ENCODE measurements at regions not wholly inside any gene's neighbourhood (a gene's known extent, or its start where the extent isn't known, plus 50 kb on each side); places are given as distances from the start of the nearest gene placed in this dataset.
A peak's percentile ranks its signal among the peaks of the same experiment; 100 is the strongest.

DNA sequence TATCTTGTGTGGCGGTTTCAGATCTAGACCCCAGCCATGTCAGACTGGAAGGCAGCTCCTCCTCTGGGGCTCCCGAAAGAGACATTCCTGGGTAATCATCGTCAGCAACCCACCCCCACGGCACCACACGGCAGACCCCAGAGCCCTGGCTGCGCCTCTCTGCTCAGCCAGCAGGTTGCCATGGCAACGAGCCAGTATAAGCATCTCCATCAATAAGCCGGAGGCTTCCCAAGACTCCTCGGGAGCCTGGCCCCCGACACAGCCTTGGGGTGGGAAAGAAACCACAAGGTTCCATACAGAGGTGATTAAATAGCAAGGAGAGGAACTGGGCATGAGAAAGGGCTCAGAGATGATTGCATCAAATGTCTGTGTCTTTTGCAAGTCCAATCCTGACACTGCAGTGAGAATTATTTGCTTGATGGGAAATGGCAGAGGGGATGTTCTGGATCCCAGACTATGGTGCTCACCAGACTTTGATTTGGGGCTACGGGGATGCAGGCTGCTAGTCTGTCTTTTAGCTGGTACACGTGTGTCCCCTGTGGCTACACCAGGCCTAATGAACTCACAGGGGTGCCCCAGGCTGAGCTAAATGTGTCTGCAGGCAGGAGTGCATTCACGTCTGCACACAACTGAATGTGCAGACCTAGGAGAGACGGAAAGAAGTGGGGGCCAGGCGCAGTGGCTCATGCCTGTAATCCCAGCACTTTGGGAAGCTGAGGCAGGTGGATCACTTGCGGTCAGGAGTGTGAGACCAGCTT, 320.5 kb upstream of the TNRC6C start:
- no peaks in the 10 kb centered on the region for H3K36me3 ChIP-seq (ENCODE audit: control insufficient read depth in 2 of 2, insufficient read depth in 1 of 2, low read length in 2 of 2)
- TF ChIP-seq SETDB1 (IDR thresholded peaks at IDR 0.05; ENCODE audit: insufficient read length, low read length) (no peak), ZBTB48 (tag by site-specific recombination; IDR thresholded peaks at IDR 0.05) (no peak), ZNF19 (tag by site-specific recombination; IDR thresholded peaks at IDR 0.05; ENCODE audit: low read depth) (no peak), ZIC2 (tag by site-specific recombination; IDR thresholded peaks at IDR 0.05) (peak; percentile 55)
- TF ChIP-seq, protein P1, sequence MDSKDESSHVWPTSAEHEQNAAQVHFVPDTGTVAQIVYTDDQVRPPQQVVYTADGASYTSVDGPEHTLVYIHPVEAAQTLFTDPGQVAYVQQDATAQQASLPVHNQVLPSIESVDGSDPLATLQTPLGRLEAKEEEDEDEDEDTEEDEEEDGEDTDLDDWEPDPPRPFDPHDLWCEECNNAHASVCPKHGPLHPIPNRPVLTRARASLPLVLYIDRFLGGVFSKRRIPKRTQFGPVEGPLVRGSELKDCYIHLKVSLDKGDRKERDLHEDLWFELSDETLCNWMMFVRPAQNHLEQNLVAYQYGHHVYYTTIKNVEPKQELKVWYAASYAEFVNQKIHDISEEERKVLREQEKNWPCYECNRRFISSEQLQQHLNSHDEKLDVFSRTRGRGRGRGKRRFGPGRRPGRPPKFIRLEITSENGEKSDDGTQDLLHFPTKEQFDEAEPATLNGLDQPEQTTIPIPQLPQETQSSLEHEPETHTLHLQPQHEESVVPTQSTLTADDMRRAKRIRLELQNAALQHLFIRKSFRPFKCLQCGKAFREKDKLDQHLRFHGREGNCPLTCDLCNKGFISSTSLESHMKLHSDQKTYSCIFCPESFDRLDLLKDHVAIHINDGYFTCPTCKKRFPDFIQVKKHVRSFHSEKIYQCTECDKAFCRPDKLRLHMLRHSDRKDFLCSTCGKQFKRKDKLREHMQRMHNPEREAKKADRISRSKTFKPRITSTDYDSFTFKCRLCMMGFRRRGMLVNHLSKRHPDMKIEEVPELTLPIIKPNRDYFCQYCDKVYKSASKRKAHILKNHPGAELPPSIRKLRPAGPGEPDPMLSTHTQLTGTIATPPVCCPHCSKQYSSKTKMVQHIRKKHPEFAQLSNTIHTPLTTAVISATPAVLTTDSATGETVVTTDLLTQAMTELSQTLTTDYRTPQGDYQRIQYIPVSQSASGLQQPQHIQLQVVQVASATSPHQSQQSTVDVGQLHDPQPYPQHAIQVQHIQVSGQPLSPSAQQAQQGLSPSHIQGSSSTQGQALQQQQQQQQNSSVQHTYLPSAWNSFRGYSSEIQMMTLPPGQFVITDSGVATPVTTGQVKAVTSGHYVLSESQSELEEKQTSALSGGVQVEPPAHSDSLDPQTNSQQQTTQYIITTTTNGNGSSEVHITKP (tag by site-specific recombination; IDR thresholded peaks at IDR 0.05), result no peak
- ChIA-PET CTCF (no interaction called here), POLR2A (no interaction called here)
- no peak overlapping the region for H3K4me3 ChIP-seq (ENCODE audit: low read depth, low read length)
- H3K4me1 ChIP-seq (ENCODE audit: control insufficient read depth, insufficient read depth, low read length), result no peaks in the 10 kb centered on the region
- H3K9me3 ChIP-seq (ENCODE audit: control insufficient read depth, insufficient read depth, low read depth, low read length), result no peaks in the 10 kb centered on the region
- no peak overlapping the region for H3K27ac ChIP-seq (ENCODE audit: extremely low read depth, low read depth, low read length)

DNA sequence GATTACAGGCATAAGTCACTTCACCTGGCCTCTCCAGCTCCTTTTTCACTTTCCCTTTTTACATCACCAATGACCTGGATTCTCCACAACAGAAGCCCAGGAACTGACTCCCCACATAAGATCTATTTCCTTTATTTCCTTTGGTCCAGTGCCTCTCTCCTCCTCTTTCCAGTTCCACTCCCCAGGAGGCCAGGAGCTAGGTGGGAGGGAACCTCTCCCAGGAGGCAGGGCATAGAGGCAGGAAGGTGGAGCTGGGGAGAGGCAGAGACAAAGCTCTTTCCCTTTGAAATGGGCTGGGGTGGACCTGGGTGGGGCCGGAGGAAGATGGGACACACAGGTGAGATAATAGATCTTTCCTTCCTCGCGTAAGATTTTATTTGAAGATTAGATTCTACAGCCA, 318.3 kb upstream of the TNRC6C start:
- ChIA-PET CTCF (no interaction called here), POLR2A (no interaction called here)
- H3K9me3 ChIP-seq (ENCODE audit: control insufficient read depth, insufficient read depth, low read depth, low read length), result no peaks in the 10 kb centered on the region
- TF ChIP-seq GLIS1 (tag by site-specific recombination; IDR thresholded peaks at IDR 0.05), result peak; percentile 95
- no peak for TF ChIP-seq ZNF324 (tag by site-specific recombination; IDR thresholded peaks at IDR 0.05)
- TF ChIP-seq, protein P2, sequence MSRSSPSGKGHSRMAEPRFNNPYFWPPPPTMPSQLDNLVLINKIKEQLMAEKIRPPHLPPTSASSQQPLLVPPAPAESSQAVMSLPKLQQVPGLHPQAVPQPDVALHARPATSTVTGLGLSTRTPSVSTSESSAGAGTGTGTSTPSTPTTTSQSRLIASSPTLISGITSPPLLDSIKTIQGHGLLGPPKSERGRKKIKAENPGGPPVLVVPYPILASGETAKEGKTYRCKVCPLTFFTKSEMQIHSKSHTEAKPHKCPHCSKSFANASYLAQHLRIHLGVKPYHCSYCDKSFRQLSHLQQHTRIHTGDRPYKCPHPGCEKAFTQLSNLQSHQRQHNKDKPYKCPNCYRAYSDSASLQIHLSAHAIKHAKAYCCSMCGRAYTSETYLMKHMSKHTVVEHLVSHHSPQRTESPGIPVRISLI (tag by site-specific recombination; IDR thresholded peaks at IDR 0.05), result no peak
- TF ChIP-seq, protein P3, sequence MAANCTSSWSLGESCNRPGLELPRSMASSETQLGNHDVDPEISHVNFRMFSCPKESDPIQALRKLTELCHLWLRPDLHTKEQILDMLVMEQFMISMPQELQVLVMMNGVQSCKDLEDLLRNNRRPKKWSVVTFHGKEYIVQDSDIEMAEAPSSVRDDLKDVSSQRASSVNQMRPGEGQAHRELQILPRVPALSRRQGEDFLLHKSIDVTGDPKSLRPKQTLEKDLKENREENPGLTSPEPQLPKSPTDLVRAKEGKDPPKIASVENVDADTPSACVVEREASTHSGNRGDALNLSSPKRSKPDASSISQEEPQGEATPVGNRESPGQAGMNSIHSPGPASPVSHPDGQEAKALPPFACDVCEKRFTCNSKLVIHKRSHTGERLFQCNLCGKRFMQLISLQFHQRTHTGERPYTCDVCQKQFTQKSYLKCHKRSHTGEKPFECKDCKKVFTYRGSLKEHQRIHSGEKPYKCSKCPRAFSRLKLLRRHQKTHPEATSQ (tag by site-specific recombination; IDR thresholded peaks at IDR 0.05), result no peak
- H3K4me3 ChIP-seq (ENCODE audit: low read depth, low read length), result no peak overlapping the region
- H3K4me1 ChIP-seq (ENCODE audit: control insufficient read depth, insufficient read depth, low read length), result no peaks in the 10 kb centered on the region
- no peak overlapping the region for H3K27ac ChIP-seq (ENCODE audit: extremely low read depth, low read depth, low read length)
- H3K36me3 ChIP-seq (ENCODE audit: control insufficient read depth in 2 of 2, insufficient read depth in 1 of 2, low read length in 2 of 2), result no peaks in the 10 kb centered on the region

DNA sequence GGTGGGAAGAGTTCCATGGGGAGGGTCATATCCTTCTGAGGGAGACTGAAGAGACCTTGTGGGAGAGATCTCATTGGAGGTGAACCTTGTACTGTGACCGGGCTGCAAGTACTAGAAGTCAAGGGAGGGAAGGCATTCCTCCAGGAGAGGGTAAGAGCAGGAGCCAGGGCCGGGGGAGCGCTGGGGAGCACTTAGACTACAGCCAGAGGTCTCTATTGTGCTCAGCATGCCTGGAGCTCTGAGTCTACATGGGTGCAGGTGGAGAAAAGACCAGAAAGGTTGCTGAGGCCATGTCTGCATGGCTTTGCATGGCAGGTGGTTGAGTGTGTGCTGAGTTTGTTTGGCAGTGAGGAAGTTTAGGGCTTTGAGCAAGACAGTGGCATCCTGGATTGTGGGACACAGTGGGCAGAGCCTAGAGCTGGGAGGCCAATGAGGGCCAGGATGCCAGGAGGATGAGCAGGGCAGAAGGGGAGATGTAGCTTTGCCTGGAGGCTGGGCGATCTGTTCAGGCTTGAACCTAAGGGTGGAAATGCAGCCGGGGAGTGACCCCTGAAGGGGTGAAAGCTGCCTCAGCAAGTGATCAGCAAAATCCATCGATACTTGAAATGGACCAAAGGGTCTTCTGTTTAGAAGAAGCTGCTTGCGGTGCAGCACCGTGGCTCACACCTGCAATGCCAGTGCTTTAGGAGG, 317.4 kb upstream of the TNRC6C start:
- POLR2A ChIA-PET, result no interaction called here
- CTCF ChIA-PET, result interaction anchor here (1.0 kb wide), 1 partner anchor 372 kb away, joined by 3 read pairs; no protein-coding TSS in a partner anchor
- Histone ChIP-seq H3K4me1 (ENCODE audit: control insufficient read depth, insufficient read depth, low read length) (no peaks in the 10 kb centered on the region), H3K9me3 (ENCODE audit: control insufficient read depth, insufficient read depth, low read depth, low read length) (no peaks in the 10 kb centered on the region), H3K4me3 (ENCODE audit: low read depth, low read length) (no peak overlapping the region), H3K27ac (ENCODE audit: extremely low read depth, low read depth, low read length) (no peak overlapping the region), H3K36me3 (ENCODE audit: control insufficient read depth in 2 of 2, insufficient read depth in 1 of 2, low read length in 2 of 2) (no peaks in the 10 kb centered on the region)
- no peak for TF ChIP-seq ZNF544 (tag by site-specific recombination; IDR thresholded peaks at IDR 0.05)
- no peak for TF ChIP-seq ZNF596 (tag by site-specific recombination; IDR thresholded peaks at IDR 0.05)
- no peak for TF ChIP-seq ZNF426 (tag by site-specific recombination; IDR thresholded peaks at IDR 0.05)
- no peak for TF ChIP-seq ZNF501 (tag by site-specific recombination; IDR thresholded peaks at IDR 0.05)
- no peak for TF ChIP-seq ZNF76 (tag by site-specific recombination; IDR thresholded peaks at IDR 0.05; ENCODE audit: borderline replicate concordance, low read depth)
- TF ChIP-seq ZFP3 (tag by site-specific recombination; IDR thresholded peaks at IDR 0.05; ENCODE audit: low read depth), result no peak
- TF ChIP-seq REPIN1 (tag by site-specific recombination; IDR thresholded peaks at IDR 0.05; ENCODE audit: low read depth), result no peak
- no peak for TF ChIP-seq ZNF792 (tag by site-specific recombination; IDR thresholded peaks at IDR 0.05)
- TF ChIP-seq FEZF1 (tag by site-specific recombination; IDR thresholded peaks at IDR 0.05), result no peak
- no peak for TF ChIP-seq ZNF747 (tag by site-specific recombination; IDR thresholded peaks at IDR 0.05)
- TF ChIP-seq GFI1B (tag by site-specific recombination; IDR thresholded peaks at IDR 0.05), result no peak
